IMR-90 (cell line): ENCODE measurements at regions not wholly inside any gene's neighbourhood (a gene's known extent, or its start where the extent isn't known, plus 50 kb on each side); places are given as distances from the start of the nearest gene placed in this dataset.
"Not testable (repeated sequence)": the region's sequence is repeated elsewhere in the genome, so short reads cannot be mapped to it uniquely, and the experiment has no call there.

Source experiments
- ATAC-seq: fragments of 200-7000 bp; cut with Tn5 transposase; 2 replicates; pipeline ENCODE4 v1.9.1; 2020; ENCODE audit warnings: low read depth, mild to moderate bottlenecking, moderate library complexity
- BruUV-seq: library from RNA; stranded (reverse); fragments of 400-500 nt; replicated peaks from 2 replicates; lab custom pipeline; 2021; lab: Mats Ljungman, UMichigan
- CTCF ChIA-PET: fragments of 300-600 bp; formaldehyde crosslinking; extraction: SDS; loops from one replicate; lab custom pipeline; 2021; ENCODE audit warnings: antibody characterized with exemption; lab: Yijun Ruan, JAX
- POLR2A ChIA-PET: fragments of 300-600 bp; sonication (Branson Sonifier 250); formaldehyde crosslinking; loops from one replicate; lab custom pipeline; 2022; ENCODE audit warnings: antibody characterized with exemption; ENCODE audit not compliant: unreplicated experiment; lab: Charles Lee
- DNase-seq: peaks from one replicate; pipeline ENCODE4 v3.0.0; 2013
- H2AFZ ChIP-seq: replicated peaks from 2 replicates; pipeline ENCODE3; 2013; ENCODE audit warnings: low read length, mild to moderate bottlenecking; ENCODE audit not compliant: poor library complexity
- H2AK5ac ChIP-seq: 2 replicates; pipeline ENCODE4 v1.6.1; 2013; ENCODE audit warnings: low read depth, low read length, inconsistent platforms
- H2AK9ac ChIP-seq: replicated peaks from 2 replicates; pipeline ENCODE3; 2013; ENCODE audit warnings: mild to moderate bottlenecking, low read depth, low read length, moderate library complexity; ENCODE audit not compliant: poor library complexity
- H2BK120ac ChIP-seq: 2 replicates; pipeline ENCODE4 v1.6.1; 2013; ENCODE audit warnings: low read depth, low read length, inconsistent platforms
- H2BK15ac ChIP-seq: 3 replicates; pipeline ENCODE4 v1.6.1; 2013; ENCODE audit warnings: low read depth, low read length, inconsistent platforms
- H2BK20ac ChIP-seq: 2 replicates; pipeline ENCODE4 v1.6.1; 2013; ENCODE audit warnings: low read depth, mild to moderate bottlenecking, inconsistent platforms, low read length, moderate library complexity
- H2BK5ac ChIP-seq: 2 replicates; pipeline ENCODE4 v1.6.1; 2013; ENCODE audit warnings: mild to moderate bottlenecking, low read depth, low read length, inconsistent platforms; ENCODE audit not compliant: poor library complexity, severe bottlenecking
- H3K14ac ChIP-seq: replicated peaks from 2 replicates; pipeline ENCODE4 v1.6.1; 2013; ENCODE audit warnings: low read depth, low read length, inconsistent platforms
- H3K18ac ChIP-seq: 2 replicates; pipeline ENCODE4 v1.6.1; 2013; ENCODE audit warnings: low read depth, low read length, control low read depth
- H3K23ac ChIP-seq: 2 replicates; pipeline ENCODE4 v1.6.1; 2013; ENCODE audit warnings: low read depth, low read length, inconsistent platforms
- H3K27ac ChIP-seq: 2 replicates; pipeline ENCODE4 v1.5.1; 2013; ENCODE audit warnings: mild to moderate bottlenecking, control low read depth, low read length; ENCODE audit not compliant: insufficient read depth
- H3K27me3 ChIP-seq: 2 replicates; pipeline ENCODE4 v1.6.1; 2013; ENCODE audit warnings: low read length; ENCODE audit not compliant: control insufficient read depth, insufficient read depth
- H3K36me3 ChIP-seq: 2 replicates; pipeline ENCODE4 v1.6.1; 2013; ENCODE audit warnings: low read length, mixed read lengths; ENCODE audit not compliant: control insufficient read depth, insufficient read depth
- H3K4ac ChIP-seq: 2 replicates; pipeline ENCODE4 v1.6.1; 2013; ENCODE audit warnings: low read depth, low read length, inconsistent platforms
- H3K4me1 ChIP-seq: 2 replicates; pipeline ENCODE4 v1.6.1; 2013; ENCODE audit warnings: low read length, mixed read lengths; ENCODE audit not compliant: control insufficient read depth, insufficient read depth
- H3K4me2 ChIP-seq: 2 replicates; pipeline ENCODE4 v1.6.1; 2013; ENCODE audit warnings: low read depth, mild to moderate bottlenecking, control low read depth, low read length, moderate library complexity
- H3K4me3 ChIP-seq: 2 replicates; pipeline ENCODE4 v1.5.1; 2013; ENCODE audit warnings: low read depth, mild to moderate bottlenecking, control low read depth, low read length, moderate library complexity; ENCODE audit not compliant: insufficient read depth
- H3K56ac ChIP-seq: 2 replicates; pipeline ENCODE4 v1.6.1; 2013; ENCODE audit warnings: low read length, inconsistent platforms; ENCODE audit not compliant: insufficient read depth; ENCODE audit errors: extremely low read depth
- H3K79me1 ChIP-seq, 2 experiments: 2 replicates each; pipeline ENCODE4 v1.6.1; 2013; ENCODE audit warnings: low read length in 2 of 2, inconsistent platforms in 1 of 2, low read depth in 1 of 2
- H3K9ac ChIP-seq: 2 replicates; pipeline ENCODE4 v1.6.1; 2013; ENCODE audit warnings: low read depth, low read length, control low read depth
- H3K9me1 ChIP-seq: 2 replicates; pipeline ENCODE4 v1.6.1; 2013; ENCODE audit warnings: low read length, inconsistent platforms; ENCODE audit not compliant: insufficient read depth
- H3K9me3 ChIP-seq: 2 replicates; pipeline ENCODE4 v1.6.1; 2013; ENCODE audit warnings: low read length; ENCODE audit not compliant: control insufficient read depth, insufficient read depth
- H4K20me1 ChIP-seq: 2 replicates; pipeline ENCODE4 v1.6.1; 2013; ENCODE audit warnings: low read length, inconsistent platforms; ENCODE audit not compliant: insufficient read depth
- H4K5ac ChIP-seq: 2 replicates; pipeline ENCODE4 v1.6.1; 2013; ENCODE audit warnings: mild to moderate bottlenecking, low read depth, low read length, control low read depth
- H4K8ac ChIP-seq, 2 experiments: 2 replicates each; pipeline ENCODE4 v1.6.1; 2013; ENCODE audit warnings: low read depth in 2 of 2, low read length in 2 of 2, control low read depth in 1 of 2, inconsistent platforms in 1 of 2
- H4K91ac ChIP-seq: 2 replicates; pipeline ENCODE4 v1.6.1; 2013; ENCODE audit warnings: low read depth, low read length, inconsistent platforms; ENCODE audit not compliant: insufficient read depth
- WGBS, 2 experiments: methylation state at CpG; one replicate each; pipeline versions ENCODE4 v1.1.5 to v1.1.7; 2013; ENCODE audit warnings: missing lambda C conversion rate in 2 of 2; ENCODE audit not compliant: insufficient read length in 1 of 2; ENCODE audit errors: extremely low coverage in 2 of 2; 5-methylcytosine and 5-hydroxymethylcytosine counted together
- dilution Hi-C: fragments of 300-500 bp; cut with HindIII; formaldehyde crosslinking; loops from one replicate; pipeline ENCODE4 v1.14.3; 2018; ENCODE audit warnings: low sequenced_read_pairs; ENCODE audit not compliant: unreplicated experiment
- in situ Hi-C: fragments of 300-500 bp; cut with MboI; formaldehyde crosslinking; loops from 3 replicates; pipeline ENCODE4 v1.14.3; 2019; ENCODE audit warnings: low sequenced_read_pairs, inconsistent platforms, mixed read lengths
- intact Hi-C: fragments of 100-400 bp; cut with micrococcal nuclease; formaldehyde crosslinking; loops from 2 replicates; pipeline ENCODE4 v1.10.0; 2022

GRCh38 chr6:57873424-57873823 is 556.0 kb downstream of the PRIM2 start:
- H2AK5ac ChIP-seq, H4K5ac ChIP-seq, H2BK120ac ChIP-seq, intact Hi-C loops, H3K23ac ChIP-seq, H4K8ac ChIP-seq, H3K4ac ChIP-seq, in situ Hi-C loops, H3K36me3 ChIP-seq, ATAC-seq, H3K9me1 ChIP-seq, H2BK20ac ChIP-seq, H3K4me1 ChIP-seq, CTCF ChIA-PET, H2BK15ac ChIP-seq, H3K9ac ChIP-seq, POLR2A ChIA-PET, BruUV-seq, H4K91ac ChIP-seq, H2BK5ac ChIP-seq, H3K18ac ChIP-seq, H3K9me3 ChIP-seq, H2AK9ac ChIP-seq, H2AFZ ChIP-seq, H3K56ac ChIP-seq, H3K27ac ChIP-seq, H3K4me3 ChIP-seq, H4K20me1 ChIP-seq, H3K27me3 ChIP-seq, dilution Hi-C loops, H3K14ac ChIP-seq, DNase-seq, H3K79me1 ChIP-seq, H3K4me2 ChIP-seq: not testable (repeated sequence)
- 71% methylated on average over 6 of the region's 7 CpGs; no CpG with 5 or more reads in 1 of the 2 experiments for WGBS, 2 experiments

GRCh38 chr6:57876659-57877058 is 559.2 kb downstream of the PRIM2 start:
- H2BK120ac ChIP-seq, H3K18ac ChIP-seq, intact Hi-C loops, H3K79me1 ChIP-seq, H2AK9ac ChIP-seq, H4K5ac ChIP-seq, H3K36me3 ChIP-seq, H2AFZ ChIP-seq, H3K27ac ChIP-seq, H3K9ac ChIP-seq, H3K23ac ChIP-seq, H3K4me1 ChIP-seq, H2AK5ac ChIP-seq, H4K91ac ChIP-seq, H3K4me2 ChIP-seq, H2BK5ac ChIP-seq, H4K8ac ChIP-seq, H3K9me1 ChIP-seq, in situ Hi-C loops, H3K4ac ChIP-seq, ATAC-seq, DNase-seq, CTCF ChIA-PET, H3K27me3 ChIP-seq, H4K20me1 ChIP-seq, BruUV-seq, H3K4me3 ChIP-seq, H2BK15ac ChIP-seq, H3K9me3 ChIP-seq, H2BK20ac ChIP-seq, H3K56ac ChIP-seq, H3K14ac ChIP-seq, POLR2A ChIA-PET, dilution Hi-C loops: not testable (repeated sequence)
- no CpG with 5 or more reads among the region's 2 CpGs for WGBS, 2 experiments
